ENCODE measurements at regions not wholly inside any gene's neighbourhood (a gene's known extent, or its start where the extent isn't known, plus 50 kb on each side); places are given as distances from the start of the nearest gene placed in this dataset.

DNA sequence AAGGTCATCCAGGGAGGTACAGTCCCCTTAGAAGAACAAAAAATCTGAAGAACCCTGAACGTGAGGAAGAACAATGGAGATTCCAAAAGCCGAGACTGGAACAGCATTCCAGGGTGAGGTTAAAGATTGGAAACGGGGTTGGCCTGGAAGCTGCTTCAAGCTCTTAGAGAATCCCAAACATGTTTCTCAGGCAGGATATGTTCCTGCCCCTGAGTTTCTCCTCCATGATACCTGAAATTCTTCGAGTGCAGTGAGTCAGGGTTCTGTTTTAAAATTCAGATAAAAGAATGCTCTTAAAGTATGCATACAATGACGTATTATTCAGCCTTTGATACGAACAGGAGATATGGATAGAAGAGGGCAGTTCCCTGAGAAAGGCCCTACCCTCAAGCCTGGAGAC is 293.1 kb downstream of the HS3ST3B1 start:
- TF ChIP-seq ZKSCAN1 (IDR thresholded peaks at IDR 0.05; ENCODE audit: low read depth, low read length): no peak
- TF ChIP-seq POLR2A (conservative IDR thresholded peaks at IDR 0.05): no peak
- no peak for TF ChIP-seq XRCC4 (IDR thresholded peaks at IDR 0.05; ENCODE audit: extremely low read depth, insufficient read depth, insufficient read length)
- no peak for TF ChIP-seq NCOA6 (IDR thresholded peaks at IDR 0.05)
- TF ChIP-seq, protein P1, sequence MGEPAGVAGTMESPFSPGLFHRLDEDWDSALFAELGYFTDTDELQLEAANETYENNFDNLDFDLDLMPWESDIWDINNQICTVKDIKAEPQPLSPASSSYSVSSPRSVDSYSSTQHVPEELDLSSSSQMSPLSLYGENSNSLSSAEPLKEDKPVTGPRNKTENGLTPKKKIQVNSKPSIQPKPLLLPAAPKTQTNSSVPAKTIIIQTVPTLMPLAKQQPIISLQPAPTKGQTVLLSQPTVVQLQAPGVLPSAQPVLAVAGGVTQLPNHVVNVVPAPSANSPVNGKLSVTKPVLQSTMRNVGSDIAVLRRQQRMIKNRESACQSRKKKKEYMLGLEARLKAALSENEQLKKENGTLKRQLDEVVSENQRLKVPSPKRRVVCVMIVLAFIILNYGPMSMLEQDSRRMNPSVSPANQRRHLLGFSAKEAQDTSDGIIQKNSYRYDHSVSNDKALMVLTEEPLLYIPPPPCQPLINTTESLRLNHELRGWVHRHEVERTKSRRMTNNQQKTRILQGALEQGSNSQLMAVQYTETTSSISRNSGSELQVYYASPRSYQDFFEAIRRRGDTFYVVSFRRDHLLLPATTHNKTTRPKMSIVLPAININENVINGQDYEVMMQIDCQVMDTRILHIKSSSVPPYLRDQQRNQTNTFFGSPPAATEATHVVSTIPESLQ (CRISPR knock-in tag; IDR thresholded peaks at IDR 0.05): no peak
- TF ChIP-seq MAFF (IDR thresholded peaks at IDR 0.05; ENCODE audit: low read length): no peak
- no peak for TF ChIP-seq ZNF668 (CRISPR knock-in tag; IDR thresholded peaks at IDR 0.05)
- no peak for TF ChIP-seq NFIC (IDR thresholded peaks at IDR 0.05)
